HG03520 (cell line): ENCODE measurements at regions not wholly inside any gene's neighbourhood (a gene's known extent, or its start where the extent isn't known, plus 50 kb on each side); places are given as distances from the start of the nearest gene placed in this dataset.

Source experiments
- ATAC-seq: cut with Tn5 transposase; IDR thresholded peaks from one replicate; pipeline ENCODE4 v1.9.1; 2021; ENCODE audit warnings: mild to moderate bottlenecking, moderate library complexity; ENCODE audit not compliant: unreplicated experiment

- ATAC-seq = no peak
Measured at GRCh38 chr20:40457404-40457803, 231.6 kb downstream of the MAFB start.

- ATAC-seq = no peak
Measured at GRCh38 chr20:40452758-40453157, 236.3 kb downstream of the MAFB start.

- no peak for ATAC-seq
Measured at GRCh38 chr20:40451552-40451951, 237.5 kb downstream of the MAFB start.

- no peak for ATAC-seq
Measured at GRCh38 chr20:40449974-40450616, 238.9 kb downstream of the MAFB start.

GRCh38 chr20:40449144-40449690 lies 239.8 kb downstream of the MAFB start:
- ATAC-seq = no peak

GRCh38 chr20:40446888-40447287 lies 242.1 kb downstream of the MAFB start:
- no peak for ATAC-seq

- ATAC-seq = no peak
Measured at GRCh38 chr20:40444516-40444915, 244.5 kb downstream of the MAFB start.

- no peak for ATAC-seq
Measured at GRCh38 chr20:40443753-40444152, 245.3 kb downstream of the MAFB start.

- ATAC-seq = no peak
Measured at GRCh38 chr20:40442181-40442963, 246.7 kb downstream of the MAFB start.

- ATAC-seq = no peak
Measured at GRCh38 chr20:40441771-40442170, 247.3 kb downstream of the MAFB start.

- no peak for ATAC-seq
Measured at GRCh38 chr20:40438161-40438830, 250.7 kb downstream of the MAFB start.

- ATAC-seq = no peak
Measured at GRCh38 chr20:40436011-40436410, 253.0 kb downstream of the MAFB start.

- no peak for ATAC-seq
Measured at GRCh38 chr20:40435146-40435895, 253.7 kb downstream of the MAFB start.

GRCh38 chr20:40434122-40434521 lies 254.9 kb downstream of the MAFB start:
- no peak for ATAC-seq

GRCh38 chr20:40433341-40433861 lies 255.6 kb downstream of the MAFB start:
- ATAC-seq = no peak

- no peak for ATAC-seq
Measured at GRCh38 chr20:40431611-40432010, 257.4 kb downstream of the MAFB start.

GRCh38 chr20:40431112-40431511 lies 257.9 kb downstream of the MAFB start:
- ATAC-seq = no peak

- ATAC-seq = no peak
Measured at GRCh38 chr20:40427026-40427425, 262.0 kb downstream of the MAFB start.

GRCh38 chr20:40424695-40425094 lies 264.3 kb downstream of the MAFB start:
- ATAC-seq = no peak

- no peak for ATAC-seq
Measured at GRCh38 chr20:40422656-40423055, 266.4 kb downstream of the MAFB start.

- no peak for ATAC-seq
Measured at GRCh38 chr20:40416274-40416673, 272.8 kb downstream of the MAFB start.
